GM19372 (cell line): ENCODE measurements at regions not wholly inside any gene's neighbourhood (a gene's known extent, or its start where the extent isn't known, plus 50 kb on each side); places are given as distances from the start of the nearest gene placed in this dataset.
"Not testable (repeated sequence)": the region's sequence is repeated elsewhere in the genome, so short reads cannot be mapped to it uniquely, and the experiment has no call there.

Experiments used
- ATAC-seq: cut with Tn5 transposase; IDR thresholded peaks from one replicate; pipeline ENCODE4 v1.9.1; 2021; ENCODE audit warnings: mild to moderate bottlenecking, low read depth, moderate library complexity; ENCODE audit not compliant: unreplicated experiment

DNA sequence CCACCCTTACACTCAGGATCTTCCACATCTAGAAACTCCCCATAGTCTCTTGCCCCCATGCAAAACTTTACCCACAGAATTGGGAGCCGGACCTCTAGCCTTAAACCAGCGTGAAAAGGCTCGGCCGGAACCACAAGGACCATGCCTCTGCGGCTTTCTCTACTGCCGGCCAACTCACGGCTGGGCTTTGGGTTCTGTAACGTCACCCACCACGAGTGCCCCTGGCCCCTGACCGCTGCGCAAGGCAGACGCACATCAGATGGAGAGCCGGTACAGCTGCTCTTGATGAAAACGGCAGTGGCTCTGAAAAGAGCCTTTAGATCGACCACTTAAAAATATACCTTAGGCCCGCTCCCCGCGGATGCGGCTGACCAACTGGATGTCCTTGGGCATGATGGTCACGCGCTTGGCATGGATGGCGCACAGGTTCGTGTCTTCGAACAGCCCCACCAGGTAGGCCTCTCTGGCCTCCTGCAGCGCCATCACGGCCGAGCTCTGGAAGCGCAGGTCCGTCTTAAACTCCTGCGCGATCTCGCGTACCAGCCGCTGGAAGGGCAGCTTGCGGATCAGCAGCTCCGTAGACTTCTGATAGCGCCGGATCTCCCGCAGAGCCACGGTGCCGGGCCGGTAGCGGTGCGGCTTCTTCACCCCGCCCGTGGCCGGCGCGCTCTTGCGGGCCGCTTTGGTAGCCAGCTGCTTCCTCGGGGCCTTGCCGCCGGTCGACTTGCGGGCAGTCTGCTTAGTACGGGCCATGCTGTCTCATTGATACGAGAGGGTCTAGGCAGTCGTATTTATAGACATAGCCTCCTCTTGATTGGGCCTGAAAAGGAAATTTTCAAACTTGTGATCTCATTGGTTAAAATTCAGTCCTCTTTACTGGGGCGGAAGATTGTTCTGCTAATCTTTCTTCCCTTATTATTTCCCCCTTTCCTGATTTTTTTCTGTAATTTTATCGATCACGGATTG is 66.3 kb downstream of the FAM72C start:
- not testable (repeated sequence) for ATAC-seq

GRCh38 chr1:143904622-143904979 is 67.2 kb downstream of the FAM72C start:
- ATAC-seq: not testable (repeated sequence)

DNA sequence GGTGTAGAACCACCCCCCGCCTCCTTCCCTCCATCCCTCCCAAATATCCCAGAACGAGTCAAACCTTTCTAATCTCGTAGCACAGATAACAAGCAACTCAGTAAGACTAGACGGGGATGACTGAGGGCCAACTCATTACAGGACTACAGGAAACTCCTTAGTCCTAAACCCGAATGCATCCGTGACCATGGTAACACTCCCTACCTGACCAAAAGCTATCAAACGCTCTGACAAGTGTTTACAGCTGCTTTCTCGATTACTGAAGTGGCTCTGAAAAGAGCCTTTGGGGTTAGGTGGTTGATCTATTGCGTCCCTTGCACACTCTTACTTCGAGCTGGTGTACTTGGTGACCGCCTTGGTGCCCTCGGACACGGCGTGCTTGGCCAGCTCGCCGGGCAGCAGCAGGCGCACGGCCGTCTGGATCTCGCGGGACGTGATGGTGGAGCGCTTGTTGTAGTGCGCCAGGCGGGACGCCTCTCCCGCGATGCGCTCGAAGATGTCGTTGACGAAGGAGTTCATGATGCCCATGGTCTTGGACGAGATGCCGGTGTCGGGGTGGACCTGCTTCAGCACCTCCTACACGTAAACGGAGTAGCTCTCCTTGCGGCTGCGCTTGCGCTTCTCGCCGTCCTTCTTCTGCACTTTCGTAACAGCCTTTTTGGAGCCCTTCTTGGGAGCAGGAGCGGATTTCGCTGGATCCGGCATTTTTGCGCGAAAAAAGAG is 67.7 kb downstream of the FAM72C start:
- ATAC-seq: not testable (repeated sequence)

- ATAC-seq: not testable (repeated sequence)
Measured at GRCh38 chr1:143896377-143896776, 75.4 kb downstream of the FAM72C start.

DNA sequence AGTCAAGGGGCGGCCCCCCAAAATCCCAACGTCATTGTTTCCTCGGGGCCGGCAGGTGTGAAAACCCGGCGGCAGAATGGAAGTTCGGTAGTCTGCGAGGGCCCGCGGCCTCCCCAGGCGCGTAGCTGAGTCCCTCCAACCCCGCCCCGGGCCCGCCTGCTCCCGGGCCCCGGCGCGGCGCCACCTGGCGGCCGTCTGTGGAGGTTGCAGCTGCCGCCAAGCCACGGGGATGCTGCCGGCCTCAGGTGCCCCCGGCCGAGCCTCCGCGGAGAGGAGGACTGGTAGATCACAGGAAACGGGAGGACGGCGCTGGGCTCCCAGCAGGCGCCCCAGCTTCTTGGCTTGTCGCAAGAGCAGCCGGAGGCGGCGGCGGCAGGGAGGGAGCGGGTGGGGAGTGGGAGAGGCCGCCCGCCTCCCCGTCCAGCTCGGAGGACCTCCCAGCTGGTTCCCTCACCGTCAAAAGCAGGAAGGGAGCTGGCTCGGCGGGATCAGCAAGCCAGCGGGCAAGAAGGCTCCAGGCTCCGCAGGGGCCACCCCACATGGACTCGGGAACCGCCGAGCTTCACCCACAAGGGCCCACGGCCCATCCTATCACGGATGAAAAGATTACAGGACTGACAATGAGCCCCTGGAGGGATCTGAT is 86.7 kb downstream of the FAM72C start:
- ATAC-seq: peak; percentile 97

- peak; percentile 76 for ATAC-seq
Measured at GRCh38 chr1:143884532-143884931, 87.3 kb downstream of the FAM72C start.

- ATAC-seq: not testable (repeated sequence)
Measured at GRCh38 chr1:143879757-143880536, 91.8 kb downstream of the FAM72C start.

- not testable (repeated sequence) for ATAC-seq
Measured at GRCh38 chr1:143875947-143876346, 95.8 kb downstream of the FAM72C start.

DNA sequence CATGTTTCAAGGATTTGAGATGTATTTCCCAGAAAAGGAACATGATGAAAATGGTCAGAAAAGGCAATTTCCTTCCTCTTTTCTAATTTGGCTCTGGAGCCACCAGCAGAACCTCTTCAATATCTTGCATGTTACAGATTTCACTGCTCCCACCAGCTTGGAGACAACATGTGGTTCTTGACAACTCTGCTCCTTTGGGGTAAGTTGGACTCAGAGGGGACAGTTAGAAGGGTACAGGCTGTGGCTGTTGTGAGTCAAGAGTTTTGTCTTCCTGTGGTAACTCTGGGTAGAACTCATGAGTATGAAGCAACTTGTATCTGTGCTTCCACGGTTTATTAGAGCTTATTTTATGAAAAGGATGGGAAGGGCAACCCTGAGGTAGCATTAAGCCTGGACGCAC is 97.2 kb downstream of the FAM72C start:
- ATAC-seq: not testable (repeated sequence)

- not testable (repeated sequence) for ATAC-seq
Measured at GRCh38 chr1:143873650-143874049, 98.1 kb downstream of the FAM72C start.

DNA sequence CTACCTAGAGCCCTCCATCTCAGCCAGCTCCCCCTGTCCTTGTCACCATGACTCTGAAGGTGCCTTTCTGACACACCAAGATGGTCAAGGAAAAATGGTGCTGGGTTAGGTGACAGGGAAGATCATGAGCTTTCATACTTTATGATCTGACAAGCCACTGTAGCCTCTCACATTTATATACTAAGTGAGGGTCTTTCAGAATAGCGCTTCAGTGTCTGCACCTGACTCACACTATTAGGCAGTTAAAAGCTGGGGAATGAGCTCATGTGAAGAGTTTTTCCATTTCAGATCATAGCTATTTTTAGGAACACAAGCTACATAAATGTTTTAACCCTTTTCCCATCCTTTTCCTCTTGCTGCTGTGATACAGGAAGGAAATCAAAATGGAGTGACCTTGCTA is 101.4 kb downstream of the FAM72C start:
- not testable (repeated sequence) for ATAC-seq

- not testable (repeated sequence) for ATAC-seq
Measured at GRCh38 chr1:143867590-143868220, 104.1 kb downstream of the FAM72C start.

DNA sequence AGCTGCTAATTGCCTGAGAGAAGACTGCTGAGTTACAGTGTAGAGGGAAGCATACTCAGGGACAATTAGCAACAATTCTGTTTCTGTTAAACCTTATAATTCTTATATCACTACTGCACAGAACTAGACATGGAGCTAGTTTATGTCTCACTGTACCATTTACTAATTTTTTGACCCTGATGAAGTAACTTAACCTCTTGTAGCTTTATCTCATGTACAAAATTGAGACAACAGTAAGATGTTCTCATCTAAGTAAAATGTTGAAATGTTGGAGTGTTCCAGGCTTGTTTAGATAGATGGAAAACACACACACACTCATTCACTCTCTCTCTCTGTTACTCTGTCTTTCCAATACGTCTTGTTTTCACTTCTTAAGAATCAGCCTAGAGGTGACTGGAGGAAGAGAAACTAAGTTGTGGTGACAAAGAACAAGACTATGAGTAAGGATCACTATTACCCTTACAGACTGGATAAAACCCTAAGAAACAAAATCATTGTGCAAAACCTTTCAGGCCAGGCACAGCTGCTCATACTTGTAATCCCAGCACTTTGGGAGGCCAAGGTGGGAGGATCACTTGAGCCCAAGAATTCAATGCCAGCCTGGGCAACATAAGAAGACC is 107.8 kb downstream of the FAM72C start:
- not testable (repeated sequence) for ATAC-seq

- not testable (repeated sequence) for ATAC-seq
Measured at GRCh38 chr1:143862722-143863121, 109.1 kb downstream of the FAM72C start.

GRCh38 chr1:143861306-143861705 is 110.5 kb downstream of the FAM72C start:
- not testable (repeated sequence) for ATAC-seq

DNA sequence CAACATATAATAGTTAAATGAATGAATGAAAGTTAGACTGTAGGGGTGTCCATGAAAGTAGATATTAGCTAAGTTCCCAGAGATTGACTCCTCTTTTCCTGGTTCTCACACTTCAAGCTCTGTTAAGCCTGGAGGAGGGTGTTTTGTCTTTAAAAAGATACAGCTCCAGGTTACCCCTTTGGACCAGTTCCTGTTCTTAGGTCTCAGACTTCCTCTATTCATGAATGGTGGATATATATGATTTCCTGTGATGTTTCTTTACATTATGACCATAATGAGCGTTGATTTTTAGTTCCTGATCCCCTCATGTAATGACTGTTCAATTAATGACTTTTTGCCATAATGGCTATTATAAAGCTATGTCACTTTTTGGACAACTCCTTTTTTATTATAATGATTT is 115.9 kb downstream of the FAM72C start:
- ATAC-seq: not testable (repeated sequence)

DNA sequence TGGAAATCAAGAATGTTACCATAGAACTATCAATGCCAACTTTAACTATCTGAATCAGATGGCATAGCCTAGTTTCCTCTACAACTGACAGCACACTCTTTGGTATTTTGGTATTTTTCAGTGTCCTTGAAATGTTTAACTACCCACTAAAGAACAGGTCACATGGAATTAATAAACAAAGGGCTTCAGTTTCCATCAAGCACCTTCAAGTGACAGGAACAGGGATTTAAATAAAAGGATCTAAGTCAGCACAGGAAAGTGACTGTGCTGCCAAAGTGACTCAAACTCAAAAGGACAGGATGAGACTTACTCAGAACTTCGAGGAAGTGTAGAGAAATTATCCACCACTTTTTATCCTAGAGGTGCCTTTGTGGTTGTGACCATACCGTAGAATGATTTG is 117.7 kb downstream of the FAM72C start:
- not testable (repeated sequence) for ATAC-seq

GRCh38 chr1:143850637-143851036 is 121.1 kb downstream of the FAM72C start:
- ATAC-seq: not testable (repeated sequence)

- not testable (repeated sequence) for ATAC-seq
Measured at GRCh38 chr1:143848859-143849258, 122.9 kb downstream of the FAM72C start.
